ENCODE measurements at regions not wholly inside any gene's neighbourhood (a gene's known extent, or its start where the extent isn't known, plus 50 kb on each side); places are given as distances from the start of the nearest gene placed in this dataset.

- no peak for TF ChIP-seq POLR2AphosphoS5 (IDR thresholded peaks at IDR 0.05)
- no peak for TF ChIP-seq CTCF (IDR thresholded peaks at IDR 0.05)
Measured at GRCh38 chr7:9958486-9958885, 1015.2 kb upstream of the PHF14 start.
